GM19238 (cell line): ENCODE measurements at regions not wholly inside any gene's neighbourhood (a gene's known extent, or its start where the extent isn't known, plus 50 kb on each side); places are given as distances from the start of the nearest gene placed in this dataset.

ENCODE experiments used
- DNase-seq: peaks from one replicate; pipeline ENCODE4 v3.0.0; 2011; ENCODE audit warnings: low spot score; ENCODE audit not compliant: insufficient read length

- DNase-seq = no peak
These were observed 372.2 kb downstream of the GXYLT1 start for GRCh38 chr12:41772478-41772877.

- no peak for DNase-seq
These were observed 374.9 kb downstream of the GXYLT1 start for GRCh38 chr12:41769810-41770209.

- no peak for DNase-seq
These were observed 376.2 kb downstream of the GXYLT1 start for GRCh38 chr12:41768456-41768855.

GRCh38 chr12:41762691-41763090 lies 382.0 kb downstream of the GXYLT1 start:
- no peak for DNase-seq

- no peak for DNase-seq
These were observed 399.1 kb downstream of the GXYLT1 start for GRCh38 chr12:41745593-41745992.

DNA sequence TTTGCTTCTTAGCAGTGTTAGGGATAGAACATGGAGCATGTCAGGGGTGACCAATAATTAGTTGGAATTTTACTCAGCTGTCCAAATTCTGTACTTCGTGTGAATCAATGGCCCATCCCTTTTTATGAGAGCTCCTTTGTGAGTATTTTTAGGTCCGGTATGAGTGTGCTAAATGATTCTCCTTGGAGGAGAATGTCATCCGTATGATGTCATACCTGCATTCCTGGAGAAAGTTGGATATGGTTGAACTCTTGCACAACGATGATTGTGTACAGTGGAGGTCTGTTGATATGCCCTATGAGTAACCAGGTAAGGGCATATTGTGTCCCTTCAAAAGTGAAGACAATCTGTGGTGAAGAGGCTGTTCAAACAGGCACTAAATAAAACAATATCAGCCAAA lies 400.8 kb downstream of the GXYLT1 start:
- DNase-seq = no peak

DNA sequence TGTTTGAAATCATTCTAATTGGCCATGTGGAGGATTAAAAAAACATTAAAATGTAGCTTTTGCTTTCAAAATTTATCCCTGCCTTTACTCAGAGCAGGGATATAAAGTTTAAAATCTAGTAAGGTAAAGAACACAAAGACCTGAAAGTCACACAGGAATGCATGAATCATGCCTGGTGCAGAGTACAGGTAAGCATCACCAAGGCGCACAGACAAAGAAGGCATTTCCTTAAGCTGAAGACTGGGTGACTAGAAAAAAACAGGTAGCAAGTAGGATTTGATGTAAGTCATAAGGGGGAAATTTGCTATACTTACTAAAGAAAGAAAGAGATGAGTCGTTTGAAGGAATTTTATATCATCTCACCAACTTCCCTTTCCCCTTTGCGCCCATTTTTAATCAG lies 405.6 kb downstream of the GXYLT1 start:
- no peak for DNase-seq

- no peak for DNase-seq
These were observed 407.3 kb downstream of the GXYLT1 start for GRCh38 chr12:41737423-41737822.

GRCh38 chr12:41736436-41736835 lies 408.2 kb downstream of the GXYLT1 start:
- no peak for DNase-seq

GRCh38 chr12:41731691-41732090 lies 413.0 kb downstream of the GXYLT1 start:
- no peak for DNase-seq

- no peak for DNase-seq
These were observed 413.6 kb downstream of the GXYLT1 start for GRCh38 chr12:41731061-41731460.

DNA sequence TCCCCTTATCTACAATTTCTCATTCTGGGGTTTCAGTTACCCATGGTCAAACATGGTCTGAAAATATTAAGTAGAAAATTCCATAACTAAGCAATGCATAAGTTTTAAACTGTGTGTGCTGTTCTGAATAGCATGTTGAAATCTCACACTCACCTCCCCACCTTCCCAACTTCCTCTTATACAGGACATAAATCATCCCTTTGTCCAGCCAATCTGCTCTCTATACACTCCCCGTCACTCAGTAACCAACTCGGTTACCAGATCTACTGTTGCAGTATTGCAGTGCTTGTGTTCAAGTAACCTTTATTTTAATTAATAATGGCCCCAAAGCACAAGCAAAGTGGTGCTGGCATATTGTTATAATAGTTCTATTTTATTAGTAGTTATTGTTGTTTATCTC lies 420.5 kb downstream of the GXYLT1 start:
- no peak for DNase-seq

GRCh38 chr12:41719214-41719613 lies 425.5 kb downstream of the GXYLT1 start:
- DNase-seq = no peak

DNA sequence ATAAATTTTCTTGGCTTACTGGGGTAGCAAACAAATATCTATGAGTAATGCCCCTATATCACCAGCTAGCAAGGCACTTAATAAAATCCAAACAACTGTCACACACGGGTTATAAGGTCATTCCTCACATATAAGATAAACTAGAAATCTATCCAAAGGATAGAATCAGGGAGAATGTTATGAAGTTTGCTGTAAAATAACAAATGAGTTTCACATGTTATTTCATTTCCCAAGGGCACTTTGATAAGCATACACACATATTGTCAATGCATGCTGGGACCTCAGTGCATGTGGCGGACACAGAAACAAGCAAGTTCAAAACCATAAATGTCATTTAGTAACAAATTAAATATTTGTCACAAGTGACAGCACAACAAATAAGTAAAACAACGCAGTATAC lies 429.4 kb downstream of the GXYLT1 start:
- no peak for DNase-seq

- no peak for DNase-seq
These were observed 435.0 kb downstream of the GXYLT1 start for GRCh38 chr12:41709463-41710285.

DNA sequence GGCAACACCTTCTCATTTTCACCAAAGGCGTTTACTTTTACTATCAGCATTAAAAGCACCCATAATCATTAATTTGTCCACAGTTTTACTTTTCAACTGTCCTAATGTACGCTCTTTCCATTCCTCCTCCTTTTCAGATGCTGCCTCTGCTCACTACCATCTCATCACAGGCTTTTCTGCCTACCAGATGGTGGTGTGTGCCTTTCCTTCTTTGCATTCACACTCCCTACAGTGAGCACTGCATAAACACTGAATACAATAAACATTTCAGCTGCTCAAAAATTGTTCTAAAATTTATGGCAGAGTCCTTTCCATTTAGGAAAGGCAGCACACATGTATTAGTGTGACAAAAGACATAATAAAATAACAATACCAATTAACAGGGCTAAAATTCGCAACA lies 435.7 kb downstream of the GXYLT1 start:
- DNase-seq = no peak

DNA sequence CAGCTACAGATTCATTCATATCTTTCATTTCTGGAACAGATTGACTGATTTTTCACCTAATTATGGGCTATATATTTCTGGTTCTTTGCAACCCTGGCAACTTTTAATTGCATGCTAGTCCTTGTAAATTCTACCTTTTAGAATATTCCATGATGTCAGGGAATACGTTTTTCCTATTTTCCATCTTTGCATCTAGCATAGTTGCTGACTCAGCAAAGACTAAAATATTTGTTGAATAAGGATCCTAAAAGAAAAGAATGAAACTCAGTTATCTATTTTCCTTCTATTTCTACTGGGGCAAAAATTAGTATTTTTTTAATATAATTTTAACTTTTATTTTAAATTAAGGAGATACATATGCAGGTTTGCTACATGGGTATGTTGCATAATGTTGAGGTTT lies 438.3 kb downstream of the GXYLT1 start:
- no peak for DNase-seq

DNA sequence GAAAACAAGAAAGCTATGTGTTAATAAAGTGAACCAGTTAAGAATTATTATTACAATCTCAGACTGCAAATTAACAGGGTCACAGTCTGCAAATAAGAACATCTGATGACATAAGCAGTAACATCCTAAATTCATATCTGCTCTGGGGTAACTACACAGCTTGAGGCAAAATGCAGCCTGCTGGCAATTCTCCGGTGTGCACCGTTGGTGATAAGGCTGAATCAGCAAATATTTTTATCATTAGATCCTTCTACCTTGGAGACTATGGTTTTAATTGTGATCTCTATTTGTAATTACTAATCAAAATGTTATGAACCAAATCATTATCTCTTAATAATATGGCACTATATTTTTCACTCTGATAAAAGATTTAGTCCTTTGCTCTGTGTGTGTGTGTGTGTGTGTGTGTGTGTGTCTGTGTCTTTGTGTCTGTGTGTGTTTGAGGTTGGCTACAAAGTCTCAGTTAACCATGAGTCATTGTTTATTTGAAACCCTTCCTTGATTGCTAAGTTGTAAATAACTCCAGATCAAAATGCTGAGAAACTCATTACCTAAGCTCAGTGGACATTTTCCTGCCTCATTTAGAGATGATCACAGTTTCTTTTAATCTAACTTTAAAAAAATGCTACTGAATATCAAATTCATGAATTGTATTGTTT lies 442.6 kb downstream of the GXYLT1 start:
- DNase-seq = no peak

GRCh38 chr12:41700940-41701339 lies 443.7 kb downstream of the GXYLT1 start:
- DNase-seq = no peak

- no peak for DNase-seq
These were observed 445.0 kb downstream of the GXYLT1 start for GRCh38 chr12:41699658-41700057.

DNA sequence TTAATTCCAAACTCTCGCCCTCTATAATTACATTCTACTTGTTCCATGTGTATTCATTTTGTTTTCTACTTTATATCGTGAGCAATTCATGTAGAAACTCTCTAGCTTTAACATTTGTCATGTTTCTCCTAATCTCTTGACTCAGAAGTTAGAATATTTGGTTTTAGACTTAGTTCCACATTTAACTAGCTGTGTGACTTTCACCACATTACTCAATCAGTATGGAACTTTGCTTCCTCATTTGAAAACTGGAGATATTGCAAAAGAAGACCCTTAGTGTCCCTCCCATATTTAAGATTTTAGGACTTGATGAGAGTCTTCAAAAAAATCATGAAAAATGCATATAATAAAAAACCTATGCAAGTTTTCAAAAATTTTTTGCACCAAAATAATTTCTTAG lies 447.5 kb downstream of the GXYLT1 start:
- DNase-seq = no peak

GRCh38 chr12:41684997-41685396 lies 459.7 kb downstream of the GXYLT1 start:
- no peak for DNase-seq
